ENCODE measurements at regions not wholly inside any gene's neighbourhood (a gene's known extent, or its start where the extent isn't known, plus 50 kb on each side); places are given as distances from the start of the nearest gene placed in this dataset.

DNA sequence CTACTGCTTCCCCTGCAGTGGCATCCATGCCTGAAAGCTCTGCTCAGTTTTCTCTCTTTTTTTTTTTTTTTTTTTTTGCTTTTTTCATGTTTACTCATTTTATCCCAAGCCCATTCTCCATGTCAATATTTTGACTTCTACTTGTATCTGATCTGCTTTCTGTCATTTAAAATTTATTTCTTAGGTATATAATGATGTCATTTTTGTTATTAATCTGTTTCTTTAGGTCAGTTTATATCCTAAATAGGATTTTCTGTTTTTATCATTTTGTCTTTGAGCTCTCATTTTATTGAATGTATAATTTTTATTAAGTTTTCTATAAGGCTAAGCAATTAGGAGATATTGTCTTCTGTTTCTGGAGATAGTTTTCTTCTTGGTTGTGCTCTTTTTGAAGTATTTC, 138.5 kb upstream of the PMEPA1 start:
- DNase-seq (ENCODE audit: low spot score) = no peak

- DNase-seq (ENCODE audit: low spot score) = no peak
Measured at GRCh38 chr20:57847104-57847503, 137.3 kb upstream of the PMEPA1 start.

GRCh38 chr20:57844626-57845596, 135.1 kb upstream of the PMEPA1 start:
- DNase-seq (ENCODE audit: low spot score) = no peak

GRCh38 chr20:57843941-57844625, 134.3 kb upstream of the PMEPA1 start:
- DNase-seq (ENCODE audit: low spot score) = no peak

DNA sequence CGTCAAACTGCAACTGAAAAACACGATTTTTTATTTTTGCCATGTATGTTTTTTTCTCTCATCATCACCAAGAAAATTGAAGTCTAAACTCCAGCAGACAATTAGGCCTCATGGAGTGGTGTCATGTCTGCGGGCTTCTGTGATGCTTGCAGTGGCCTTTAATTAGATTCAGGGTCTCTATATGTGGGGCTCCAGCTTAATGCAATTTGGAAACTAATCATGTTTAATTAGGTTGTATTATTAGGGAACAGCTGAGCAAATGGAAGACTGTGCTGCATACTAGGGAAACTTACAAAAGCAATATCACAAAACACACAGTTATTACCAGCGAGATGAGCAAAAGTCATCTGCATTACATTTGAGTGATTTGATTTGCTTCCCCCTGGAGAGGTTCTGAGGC, 132.9 kb upstream of the PMEPA1 start:
- DNase-seq (ENCODE audit: low spot score) = no peak

- no peak for DNase-seq (ENCODE audit: low spot score)
Measured at GRCh38 chr20:57841297-57841866, 131.6 kb upstream of the PMEPA1 start.

DNA sequence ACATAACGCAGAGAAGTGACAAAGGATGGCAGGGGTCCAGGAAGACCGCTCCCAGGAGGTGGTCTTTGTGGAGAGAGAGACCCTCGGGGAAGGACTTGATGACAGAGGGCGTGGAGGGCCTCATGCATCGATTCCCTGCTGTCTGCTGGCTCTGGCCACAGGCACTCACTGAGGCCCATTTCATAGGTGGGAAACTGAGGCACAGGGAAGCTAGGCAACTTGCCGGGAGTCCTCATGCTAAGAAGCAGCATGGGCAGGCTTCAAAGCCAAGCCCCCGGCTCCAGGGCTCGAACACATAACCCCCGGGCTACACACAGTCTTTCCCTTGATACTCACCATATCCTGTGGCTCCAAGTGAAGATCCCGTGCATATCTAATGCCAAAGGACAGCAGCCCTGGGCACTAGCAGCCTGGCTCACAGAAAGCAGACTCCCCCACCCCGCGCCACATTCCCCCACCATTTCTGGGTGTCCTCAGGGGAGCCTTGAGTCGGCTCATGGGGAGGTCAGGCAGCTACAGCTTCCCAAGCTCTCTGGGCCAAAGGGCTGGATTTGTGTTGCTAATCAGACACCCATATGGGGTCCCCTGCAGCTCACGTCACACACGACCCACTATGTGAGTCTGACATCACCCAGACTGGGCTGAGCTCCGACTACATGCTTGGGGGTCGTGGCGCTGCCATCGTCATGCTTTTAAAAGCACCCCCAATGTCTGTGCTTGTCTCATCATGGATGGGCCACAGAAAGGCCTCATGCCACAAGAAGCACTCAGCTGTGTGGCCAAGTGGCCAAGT, 130.9 kb upstream of the PMEPA1 start:
- DNase-seq (ENCODE audit: low spot score) = no peak

GRCh38 chr20:57840066-57840465, 130.3 kb upstream of the PMEPA1 start:
- no peak for DNase-seq (ENCODE audit: low spot score)

DNA sequence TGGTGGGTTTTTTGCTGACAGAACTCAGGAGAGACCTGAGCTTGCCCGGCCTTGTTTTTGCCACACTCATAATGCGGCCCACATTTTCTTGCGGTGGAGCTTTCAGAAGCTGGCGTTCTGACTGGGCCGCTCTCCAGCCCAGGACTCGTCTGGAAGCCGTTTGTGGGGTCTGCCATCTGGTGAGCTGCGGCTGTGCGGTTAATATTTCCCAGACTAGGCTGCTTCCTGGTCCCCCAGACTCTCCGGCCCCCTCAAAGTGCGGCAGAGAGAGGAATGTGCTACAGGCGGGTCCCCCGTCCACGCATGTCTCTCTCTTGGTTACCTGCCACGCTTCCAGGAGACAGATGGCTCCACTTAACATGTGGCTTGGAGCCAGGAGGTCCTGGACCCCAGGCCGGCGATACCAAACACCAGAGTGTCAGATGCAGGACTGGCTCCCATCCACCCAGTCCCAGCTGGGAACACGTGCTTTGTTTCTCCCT, 128.9 kb upstream of the PMEPA1 start:
- DNase-seq (ENCODE audit: low spot score) = no peak

GRCh38 chr20:57837208-57838035, 127.6 kb upstream of the PMEPA1 start:
- no peak for DNase-seq (ENCODE audit: low spot score)

GRCh38 chr20:57835588-57836455, 126.0 kb upstream of the PMEPA1 start:
- DNase-seq (ENCODE audit: low spot score) = no peak

DNA sequence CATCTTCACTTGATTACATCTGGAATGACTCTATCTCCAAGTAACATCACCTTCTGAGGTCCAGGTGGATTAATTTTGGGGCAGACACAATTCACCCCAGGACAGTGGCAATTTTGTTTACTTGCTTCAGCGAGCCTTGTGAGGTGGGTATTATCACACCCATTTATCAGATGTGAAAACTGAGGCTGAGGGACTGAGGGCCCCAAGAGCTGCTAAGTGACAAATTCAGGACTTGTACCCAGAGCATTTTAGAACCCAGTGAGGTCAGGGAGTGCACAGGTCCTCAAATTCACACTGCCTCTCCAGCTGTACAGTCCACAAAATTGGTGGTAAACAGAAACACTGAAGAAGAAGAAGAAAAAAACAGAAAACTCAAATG, 125.2 kb upstream of the PMEPA1 start:
- DNase-seq (ENCODE audit: low spot score) = no peak

- DNase-seq (ENCODE audit: low spot score) = no peak
Measured at GRCh38 chr20:57834306-57835073, 124.7 kb upstream of the PMEPA1 start.

GRCh38 chr20:57831993-57832585, 122.3 kb upstream of the PMEPA1 start:
- DNase-seq (ENCODE audit: low spot score) = no peak

GRCh38 chr20:57831326-57831992, 121.6 kb upstream of the PMEPA1 start:
- DNase-seq (ENCODE audit: low spot score) = no peak

- no peak for DNase-seq (ENCODE audit: low spot score)
Measured at GRCh38 chr20:57830515-57830895, 120.7 kb upstream of the PMEPA1 start.

DNA sequence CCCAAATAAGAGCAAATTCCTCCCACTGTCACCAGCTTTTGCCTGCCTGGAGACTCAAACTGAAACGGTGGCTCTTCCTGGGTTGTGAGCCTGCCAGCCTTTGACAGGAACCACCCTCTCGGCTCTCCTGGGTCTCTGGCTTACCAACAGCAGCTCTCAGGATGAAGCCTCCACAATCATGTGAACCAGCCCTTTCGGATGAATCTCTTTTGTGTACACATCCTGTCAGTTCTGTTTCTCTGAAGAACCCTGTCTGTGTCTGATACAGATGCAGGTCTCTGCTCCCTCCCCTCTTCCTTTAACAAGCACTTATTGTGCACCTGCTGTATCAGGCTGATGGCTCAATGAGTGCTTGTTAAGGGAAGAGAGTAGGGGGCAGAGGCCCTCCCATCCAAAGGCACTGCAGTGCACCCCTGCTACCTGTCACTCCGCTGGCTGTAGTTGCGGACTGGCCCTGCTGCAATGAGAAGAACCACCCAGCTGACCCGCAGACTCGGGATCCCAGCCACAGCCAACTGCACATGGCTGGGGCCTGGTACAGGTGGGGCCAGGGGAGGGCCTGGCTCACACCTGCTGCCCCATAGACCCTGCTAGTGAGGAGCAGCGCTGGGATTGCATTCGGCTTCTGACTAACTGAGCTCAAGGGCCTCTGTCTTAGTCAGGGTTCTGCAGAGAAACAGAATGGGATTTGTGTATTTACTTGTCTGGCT, 120.1 kb upstream of the PMEPA1 start:
- no peak for DNase-seq (ENCODE audit: low spot score)

- no peak for DNase-seq (ENCODE audit: low spot score)
Measured at GRCh38 chr20:57829336-57829735, 119.5 kb upstream of the PMEPA1 start.

Data from AG08396 (cell line).